ENCODE measurements at regions not wholly inside any gene's neighbourhood (a gene's known extent, or its start where the extent isn't known, plus 50 kb on each side); places are given as distances from the start of the nearest gene placed in this dataset.

GRCh38 chr17:55564081-55564480 is 52.8 kb upstream of the SMIM36 start:
- H3K27me3 ChIP-seq (replicated peaks): no peaks in the 10 kb centered on the region
- no peak overlapping the region for H3K27ac ChIP-seq
- no peaks in the 10 kb centered on the region for H3K36me3 ChIP-seq (replicated peaks)
- DNase-seq: no peak
- in situ Hi-C loops (cut with HindIII; ENCODE audit: low pct_ligation_motif_present, low sequenced_read_pairs): no loop called here
- no peak for TF ChIP-seq CTCF (IDR thresholded peaks at IDR 0.05; ENCODE audit: low read depth, low read length, missing control alignments)
- no peak overlapping the region for H3K4me3 ChIP-seq (ENCODE audit: low read depth, low read length)

DNA sequence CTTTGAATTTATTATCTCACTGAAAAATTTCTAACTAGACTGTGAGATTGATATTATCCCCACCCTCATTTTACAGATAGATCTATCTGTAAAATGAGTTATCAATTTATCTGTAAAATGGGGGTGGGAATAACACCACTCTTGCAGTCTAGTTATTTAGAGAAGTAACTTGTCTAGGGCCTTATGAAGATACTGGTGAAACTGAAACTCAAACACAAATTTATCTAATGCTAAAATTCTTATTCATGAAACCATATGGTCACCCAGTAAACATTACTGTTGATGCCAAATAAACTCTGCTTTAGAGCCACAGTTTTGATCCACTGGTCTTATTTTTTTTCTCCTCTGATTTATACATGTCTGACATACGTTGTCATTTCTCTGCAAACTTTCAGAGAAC is 52.1 kb upstream of the SMIM36 start:
- Histone ChIP-seq H3K4me3 (ENCODE audit: low read depth, low read length) (no peak overlapping the region), H3K36me3 (replicated peaks) (no peaks in the 10 kb centered on the region), H3K27me3 (replicated peaks) (no peaks in the 10 kb centered on the region), H3K27ac (no peak overlapping the region)
- no peak for TF ChIP-seq CTCF (IDR thresholded peaks at IDR 0.05; ENCODE audit: low read depth, low read length, missing control alignments)
- no peak for DNase-seq
- in situ Hi-C loops (cut with HindIII; ENCODE audit: low pct_ligation_motif_present, low sequenced_read_pairs): no loop called here

DNA sequence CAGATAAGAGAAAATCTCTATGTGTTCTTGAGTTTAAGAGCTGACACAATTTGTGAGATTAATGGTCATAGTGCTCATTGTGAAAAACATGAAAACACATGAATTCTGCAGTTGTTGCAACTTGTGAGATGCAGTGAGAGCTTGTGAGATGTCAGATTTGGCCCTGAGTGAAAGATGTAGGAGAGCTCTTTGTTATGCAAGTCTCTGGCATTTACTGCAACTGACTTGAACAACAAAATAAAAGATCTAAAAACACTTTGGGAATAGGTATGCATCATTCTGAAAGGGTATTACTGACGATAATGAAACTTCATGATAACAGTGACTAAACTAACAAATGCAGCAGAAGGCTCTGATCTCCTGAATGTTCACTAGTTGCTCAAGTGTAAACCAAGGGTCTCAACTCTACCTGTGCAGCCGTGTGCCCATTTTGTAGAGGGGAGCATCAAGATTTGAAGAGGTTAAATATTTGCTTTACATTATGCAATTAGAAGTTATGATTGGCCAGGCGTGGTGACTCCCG is 50.8 kb upstream of the SMIM36 start:
- Histone ChIP-seq H3K4me3 (ENCODE audit: low read depth, low read length) (no peak overlapping the region), H3K27me3 (replicated peaks) (no peaks in the 10 kb centered on the region), H3K27ac (no peak overlapping the region), H3K36me3 (replicated peaks) (no peaks in the 10 kb centered on the region)
- no peak for DNase-seq
- in situ Hi-C loops (cut with HindIII; ENCODE audit: low pct_ligation_motif_present, low sequenced_read_pairs): no loop called here
- no peak for TF ChIP-seq CTCF (IDR thresholded peaks at IDR 0.05; ENCODE audit: low read depth, low read length, missing control alignments)

GRCh38 chr17:55561316-55561972 is 50.2 kb upstream of the SMIM36 start:
- DNase-seq: no peak
- H3K27ac ChIP-seq: no peak overlapping the region
- in situ Hi-C loops (cut with HindIII; ENCODE audit: low pct_ligation_motif_present, low sequenced_read_pairs): no loop called here
- no peaks in the 10 kb centered on the region for H3K36me3 ChIP-seq (replicated peaks)
- no peak overlapping the region for H3K4me3 ChIP-seq (ENCODE audit: low read depth, low read length)
- TF ChIP-seq CTCF (IDR thresholded peaks at IDR 0.05; ENCODE audit: low read depth, low read length, missing control alignments): no peak
- no peaks in the 10 kb centered on the region for H3K27me3 ChIP-seq (replicated peaks)
